GM21786 (cell line): ENCODE measurements at regions not wholly inside any gene's neighbourhood (a gene's known extent, or its start where the extent isn't known, plus 50 kb on each side); places are given as distances from the start of the nearest gene placed in this dataset.

Experiments
- ATAC-seq: cut with Tn5 transposase; IDR thresholded peaks from one replicate; pipeline ENCODE4 v1.9.1; 2021; ENCODE audit not compliant: unreplicated experiment

DNA sequence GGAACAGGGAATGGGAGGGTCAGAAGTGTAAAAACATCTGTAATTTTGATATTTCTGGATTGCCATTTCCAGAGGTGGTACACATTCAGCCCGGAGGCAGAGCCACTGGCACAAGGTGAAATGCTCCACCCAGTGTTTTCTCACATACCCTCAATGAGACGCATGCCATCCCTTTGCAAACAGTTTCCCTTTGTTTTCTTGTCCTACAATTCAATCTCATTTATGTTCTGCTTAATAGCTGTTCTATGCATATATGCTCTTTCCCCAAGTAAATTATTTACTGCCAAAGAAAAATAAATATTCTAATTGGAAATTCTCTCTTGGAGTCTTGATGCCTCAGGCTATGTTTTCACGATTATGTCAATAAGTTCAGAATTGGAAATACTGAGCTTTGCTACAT, 369.7 kb upstream of the AKR1E2 start:
- no peak for ATAC-seq

DNA sequence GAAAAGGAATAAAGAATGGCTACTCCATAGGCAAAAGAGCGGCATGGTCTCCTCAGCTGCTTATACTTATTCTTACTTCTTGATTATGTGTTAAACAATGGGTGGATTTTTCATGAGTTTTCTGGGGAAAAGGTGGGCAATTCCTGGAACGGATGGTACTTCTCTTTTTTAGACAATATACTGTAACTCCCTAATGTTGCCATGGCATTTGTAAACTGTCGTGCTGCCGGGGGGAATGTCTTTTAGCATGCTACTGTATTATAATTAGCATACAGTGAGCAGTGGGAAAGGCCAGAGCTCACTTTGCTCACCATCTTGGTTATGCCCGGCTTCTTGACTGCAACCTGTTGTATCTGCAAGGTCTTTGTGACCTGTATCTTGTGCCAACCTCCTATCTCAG, 372.1 kb upstream of the AKR1E2 start:
- ATAC-seq: no peak

DNA sequence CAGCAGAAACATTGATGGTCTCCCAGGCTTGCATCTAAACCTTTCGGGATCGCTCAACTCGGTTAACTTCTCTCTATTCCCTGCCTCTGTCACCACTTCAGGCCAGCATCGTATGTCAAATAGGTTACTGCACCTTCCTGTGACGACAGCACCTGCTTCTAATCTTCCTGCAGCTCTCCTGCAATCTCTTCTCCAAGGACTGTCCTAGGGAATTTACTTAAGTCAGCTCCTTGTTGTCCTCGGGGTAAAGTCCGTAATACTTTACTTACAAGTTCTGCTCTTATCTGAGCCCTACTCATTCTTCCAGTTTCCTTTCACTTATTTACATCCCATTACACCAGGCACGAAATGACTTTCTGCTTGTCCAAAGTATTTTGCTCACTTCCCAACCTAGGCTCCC, 372.7 kb upstream of the AKR1E2 start:
- no peak for ATAC-seq

GRCh38 chr10:4450981-4451908, 374.8 kb upstream of the AKR1E2 start:
- ATAC-seq: no peak

- no peak for ATAC-seq
Measured at GRCh38 chr10:4450169-4450568, 375.8 kb upstream of the AKR1E2 start.

DNA sequence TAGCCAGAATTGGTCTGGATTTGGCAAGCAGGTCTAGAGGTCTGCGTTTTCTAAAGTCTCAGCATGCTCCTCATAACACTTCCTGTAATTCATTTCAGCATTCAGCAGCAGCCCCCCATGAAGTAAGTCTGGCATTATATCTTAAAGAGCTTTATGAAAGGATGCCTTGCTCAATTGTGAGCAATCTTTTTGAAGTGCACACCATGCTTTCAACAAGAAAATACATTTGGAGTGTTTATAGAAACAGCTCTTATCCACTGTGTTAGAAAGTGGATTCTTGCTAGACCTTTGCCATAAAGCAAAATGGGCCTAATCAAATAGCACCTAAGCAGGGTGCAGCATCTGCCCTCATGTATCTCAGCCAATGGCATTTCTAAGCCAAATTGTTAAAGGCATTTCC, 378.0 kb upstream of the AKR1E2 start:
- no peak for ATAC-seq

GRCh38 chr10:4443419-4443818, 382.6 kb upstream of the AKR1E2 start:
- no peak for ATAC-seq

- ATAC-seq: no peak
Measured at GRCh38 chr10:4442296-4442695, 383.7 kb upstream of the AKR1E2 start.

DNA sequence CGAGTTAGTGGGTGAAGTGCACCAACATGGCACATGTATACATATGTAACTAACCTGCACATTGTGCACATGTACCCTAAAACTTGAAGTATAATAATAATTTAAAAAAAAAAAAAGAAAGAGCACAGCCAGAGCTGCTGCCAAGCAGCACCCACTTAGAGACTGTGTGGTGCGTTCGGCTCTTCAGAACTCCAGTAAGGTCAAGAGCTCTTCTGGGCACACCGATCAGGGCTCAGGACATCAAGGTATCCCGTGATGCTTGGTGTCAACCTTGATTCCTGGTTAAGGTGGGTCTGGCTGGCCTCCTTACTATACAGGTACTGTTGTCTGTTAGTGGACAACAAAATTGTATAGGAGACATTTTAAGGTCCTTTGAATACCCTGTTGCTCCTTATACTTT, 385.7 kb upstream of the AKR1E2 start:
- no peak for ATAC-seq

GRCh38 chr10:4437791-4438190, 388.2 kb upstream of the AKR1E2 start:
- ATAC-seq: no peak

DNA sequence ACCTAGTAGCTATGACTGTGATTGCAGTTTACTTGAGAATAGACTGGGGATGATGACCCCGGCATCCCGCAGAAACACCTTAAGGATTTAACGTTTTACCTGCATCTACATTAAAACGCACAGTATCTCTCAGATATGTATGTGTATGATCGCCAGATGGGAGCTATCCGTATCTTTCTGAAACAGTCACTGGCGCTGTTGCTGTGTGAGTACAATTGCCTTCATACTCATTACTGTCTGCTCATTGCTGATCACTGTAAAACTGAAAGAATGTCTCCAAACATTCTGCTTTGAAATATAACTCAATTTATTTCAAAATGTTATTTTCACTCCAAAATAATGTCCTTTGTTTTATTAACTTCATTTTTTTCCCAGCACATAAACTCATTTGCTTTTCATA, 388.9 kb upstream of the AKR1E2 start:
- no peak for ATAC-seq

GRCh38 chr10:4436103-4436502, 389.9 kb upstream of the AKR1E2 start:
- ATAC-seq: no peak

GRCh38 chr10:4434516-4435071, 391.4 kb upstream of the AKR1E2 start:
- ATAC-seq: no peak

DNA sequence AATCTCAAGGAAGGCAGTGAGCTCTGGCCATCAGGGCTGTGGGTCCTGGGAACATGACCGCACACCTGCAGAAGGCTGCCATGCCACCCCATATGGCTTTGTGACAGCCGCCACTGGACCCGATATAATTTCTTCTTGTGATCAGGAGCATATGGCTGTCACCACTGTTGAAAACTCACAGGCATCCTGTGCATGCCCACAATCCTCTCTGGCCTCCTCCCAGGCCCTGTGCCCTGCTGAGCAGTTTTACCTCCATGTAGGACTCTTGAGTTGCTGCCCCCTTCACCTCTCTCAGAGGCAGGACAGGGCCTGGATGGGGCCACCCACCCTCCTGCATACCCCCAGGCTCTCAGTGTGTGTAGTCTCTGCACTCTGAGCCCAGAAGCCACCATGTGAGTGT, 391.9 kb upstream of the AKR1E2 start:
- ATAC-seq: no peak

- no peak for ATAC-seq
Measured at GRCh38 chr10:4431114-4431863, 394.7 kb upstream of the AKR1E2 start.

DNA sequence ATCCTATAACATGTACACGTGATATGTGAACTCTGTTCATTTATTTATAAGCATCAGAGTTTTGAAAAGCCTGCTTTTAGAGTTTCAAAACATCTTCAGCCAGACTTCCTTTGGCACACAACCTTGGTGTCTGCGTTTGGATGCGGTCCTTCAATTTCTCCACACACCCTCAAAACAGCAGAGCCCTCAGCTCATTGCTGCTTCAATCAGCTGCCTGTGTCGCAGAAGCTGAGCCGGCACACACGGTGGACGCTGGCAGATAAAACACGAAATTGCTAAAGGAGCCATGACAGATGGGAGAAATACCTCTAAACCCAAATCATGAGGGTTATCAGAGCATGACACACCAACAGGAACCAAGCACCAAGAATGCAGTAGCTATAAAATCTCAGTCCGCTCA, 396.4 kb upstream of the AKR1E2 start:
- ATAC-seq: no peak

DNA sequence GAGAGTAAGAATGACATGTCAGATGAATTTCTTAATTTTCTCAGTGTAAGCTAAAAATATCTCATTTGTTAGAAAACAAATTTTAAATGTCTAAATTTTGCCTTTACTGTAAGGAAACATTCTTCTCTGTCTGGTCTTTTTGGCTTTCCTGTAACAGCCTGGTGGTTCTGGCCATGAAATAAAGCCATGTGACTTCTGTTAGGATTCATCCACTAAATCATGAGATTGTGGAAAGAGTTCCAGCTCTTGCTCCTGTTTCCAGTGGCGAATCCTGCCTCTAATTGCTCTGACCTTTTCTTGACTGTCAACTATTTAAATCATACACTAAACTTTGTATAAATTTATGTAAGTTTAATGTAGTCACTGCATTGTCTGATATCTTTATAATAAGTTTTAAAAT, 398.5 kb upstream of the AKR1E2 start:
- ATAC-seq: no peak

GRCh38 chr10:4426866-4427265, 399.1 kb upstream of the AKR1E2 start:
- no peak for ATAC-seq

- no peak for ATAC-seq
Measured at GRCh38 chr10:4409319-4409718, 416.7 kb upstream of the AKR1E2 start.

DNA sequence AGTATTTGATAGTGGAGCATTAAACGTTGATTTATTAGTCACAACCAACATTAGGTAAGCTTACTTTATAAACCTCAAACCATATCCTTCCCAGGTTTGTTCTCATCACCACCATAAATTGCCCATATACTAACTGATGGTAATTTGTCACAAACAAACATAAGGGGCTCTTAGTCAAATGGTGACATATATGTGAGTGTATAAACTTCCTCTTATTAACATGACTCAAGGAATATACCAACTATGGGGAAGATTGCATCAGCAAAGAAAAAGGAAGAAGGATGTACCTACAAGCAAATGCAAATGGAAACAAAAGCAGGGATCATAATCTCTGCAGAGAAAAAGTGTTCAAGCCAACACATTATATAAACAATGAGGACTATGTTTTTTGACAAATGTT, 418.2 kb upstream of the AKR1E2 start:
- ATAC-seq: no peak

DNA sequence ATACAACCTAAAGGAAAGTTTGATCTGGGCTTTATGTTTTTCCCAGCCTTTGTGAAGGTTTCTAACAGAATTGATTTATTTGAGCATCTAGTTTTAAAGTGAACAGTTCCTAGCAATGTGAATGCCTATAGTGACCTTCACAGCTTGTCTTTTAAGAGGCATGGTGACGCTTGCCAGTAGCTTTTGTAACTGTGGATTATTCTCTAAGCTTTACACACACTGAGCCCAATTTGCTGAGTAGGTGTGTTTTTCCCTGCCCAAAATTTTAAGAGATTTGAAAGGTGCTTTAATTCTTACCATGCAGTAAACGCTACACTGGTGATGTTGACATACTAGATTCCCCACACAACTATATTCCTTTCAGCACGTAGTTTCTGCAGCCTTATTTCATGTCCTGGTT, 420.2 kb upstream of the AKR1E2 start:
- ATAC-seq: no peak

DNA sequence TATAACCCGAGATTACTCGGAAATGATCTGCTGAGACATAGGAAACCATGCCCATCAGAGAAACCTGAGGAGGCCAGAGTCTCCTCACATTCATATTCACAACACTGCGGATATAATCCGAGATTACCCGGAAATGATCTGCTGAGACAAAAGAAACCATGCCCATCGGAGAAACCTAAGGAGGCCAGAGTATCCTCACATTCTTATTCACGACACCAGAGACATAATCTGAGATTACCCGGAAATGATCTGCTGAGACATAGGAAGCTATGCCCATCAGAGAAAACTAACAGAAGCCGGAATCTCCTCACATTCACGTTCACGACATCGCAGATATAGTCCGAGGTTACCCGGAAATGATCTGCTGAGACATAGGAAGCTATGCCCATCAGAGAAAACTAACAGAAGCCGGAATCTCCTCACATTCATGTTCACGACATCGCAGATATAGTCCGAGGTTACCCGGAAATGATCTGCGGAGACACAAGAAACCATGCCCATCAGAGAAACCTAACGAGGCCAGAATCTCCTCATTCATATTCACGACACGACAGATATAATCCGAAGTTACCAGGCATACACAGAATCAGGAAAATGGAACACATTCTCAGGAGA, 422.3 kb upstream of the AKR1E2 start:
- ATAC-seq: no peak
